ENCODE measurements at regions not wholly inside any gene's neighbourhood (a gene's known extent, or its start where the extent isn't known, plus 50 kb on each side); places are given as distances from the start of the nearest gene placed in this dataset.

DNA sequence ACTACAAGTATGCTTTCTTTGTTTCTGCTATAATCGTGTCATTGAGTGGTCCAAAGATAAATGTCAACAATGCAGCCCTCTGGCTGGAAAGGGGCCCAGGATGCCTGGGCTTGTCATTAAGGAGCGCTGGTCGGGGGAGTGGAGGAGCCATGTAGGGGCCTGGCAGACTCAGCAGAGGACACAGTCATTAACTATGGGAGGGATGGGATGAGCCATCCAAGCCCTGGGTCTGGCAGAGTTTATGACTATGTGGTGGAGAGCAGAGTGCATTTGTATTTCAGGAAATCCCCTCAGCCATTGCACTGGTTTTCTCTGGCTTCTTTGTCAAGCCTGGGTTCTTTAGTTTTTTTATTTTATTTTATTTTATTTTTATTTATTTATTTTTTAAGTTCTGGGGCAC lies 243.1 kb downstream of the C12orf75 start:
- no peak for DNase-seq (ENCODE audit: low read depth, low spot score)
- H3K4me3 ChIP-seq (ENCODE audit: low read depth, low read length), result no peak overlapping the region
- in situ Hi-C loops (cut with HindIII; ENCODE audit: low sequenced_read_pairs), result no loop called here
- TF ChIP-seq, protein P1, sequence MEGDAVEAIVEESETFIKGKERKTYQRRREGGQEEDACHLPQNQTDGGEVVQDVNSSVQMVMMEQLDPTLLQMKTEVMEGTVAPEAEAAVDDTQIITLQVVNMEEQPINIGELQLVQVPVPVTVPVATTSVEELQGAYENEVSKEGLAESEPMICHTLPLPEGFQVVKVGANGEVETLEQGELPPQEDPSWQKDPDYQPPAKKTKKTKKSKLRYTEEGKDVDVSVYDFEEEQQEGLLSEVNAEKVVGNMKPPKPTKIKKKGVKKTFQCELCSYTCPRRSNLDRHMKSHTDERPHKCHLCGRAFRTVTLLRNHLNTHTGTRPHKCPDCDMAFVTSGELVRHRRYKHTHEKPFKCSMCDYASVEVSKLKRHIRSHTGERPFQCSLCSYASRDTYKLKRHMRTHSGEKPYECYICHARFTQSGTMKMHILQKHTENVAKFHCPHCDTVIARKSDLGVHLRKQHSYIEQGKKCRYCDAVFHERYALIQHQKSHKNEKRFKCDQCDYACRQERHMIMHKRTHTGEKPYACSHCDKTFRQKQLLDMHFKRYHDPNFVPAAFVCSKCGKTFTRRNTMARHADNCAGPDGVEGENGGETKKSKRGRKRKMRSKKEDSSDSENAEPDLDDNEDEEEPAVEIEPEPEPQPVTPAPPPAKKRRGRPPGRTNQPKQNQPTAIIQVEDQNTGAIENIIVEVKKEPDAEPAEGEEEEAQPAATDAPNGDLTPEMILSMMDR (IDR thresholded peaks at IDR 0.05; ENCODE audit: low read depth, low read length), result no peak

GRCh38 chr12:105574056-105574715 lies 243.7 kb downstream of the C12orf75 start:
- no peak overlapping the region for H3K4me3 ChIP-seq (ENCODE audit: low read depth, low read length)
- in situ Hi-C loops (cut with HindIII; ENCODE audit: low sequenced_read_pairs), result no loop called here
- TF ChIP-seq, protein P1 (IDR thresholded peaks at IDR 0.05; ENCODE audit: low read depth, low read length), result no peak
- no peak for DNase-seq (ENCODE audit: low read depth, low spot score)

DNA sequence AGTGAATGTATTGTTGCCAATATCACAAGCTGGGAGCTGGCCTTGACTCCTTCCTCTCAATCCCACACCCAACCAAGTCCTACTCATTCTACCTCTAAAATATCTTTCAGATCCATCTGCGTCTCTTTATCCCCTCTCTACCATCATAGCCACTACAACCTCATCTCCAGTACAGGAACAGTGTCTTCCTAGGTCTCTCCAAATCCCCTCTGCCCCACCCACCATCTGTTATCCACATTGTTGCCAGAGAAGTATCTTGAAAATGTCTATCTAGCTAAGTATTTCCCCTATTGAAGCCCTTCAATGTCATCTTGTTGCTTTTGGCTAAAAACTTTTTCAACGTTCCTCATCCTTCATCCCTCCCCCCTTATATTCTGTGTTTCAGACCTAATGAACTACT lies 244.7 kb downstream of the C12orf75 start:
- in situ Hi-C loops (cut with HindIII; ENCODE audit: low sequenced_read_pairs), result no loop called here
- no peak for DNase-seq (ENCODE audit: low read depth, low spot score)

DNA sequence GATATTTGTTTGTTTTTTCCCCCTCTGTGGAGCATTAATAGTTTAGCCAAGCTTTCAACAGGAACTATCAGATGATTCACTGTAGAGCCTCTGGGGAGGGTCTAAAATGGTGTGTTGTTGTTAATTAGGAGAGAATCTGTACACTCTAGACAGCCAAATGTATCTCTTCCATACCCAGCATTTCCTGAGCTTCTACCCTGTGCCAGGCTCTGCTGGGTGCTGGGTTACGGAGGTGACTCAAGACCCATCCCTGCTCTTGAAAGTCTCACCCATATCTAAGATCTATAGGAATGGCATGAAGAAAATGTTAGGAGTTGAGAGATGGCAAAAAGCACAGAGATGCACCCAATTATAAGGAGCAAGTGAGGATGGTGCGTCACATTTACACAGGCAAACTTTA lies 245.8 kb downstream of the C12orf75 start:
- TF ChIP-seq, protein P1 (IDR thresholded peaks at IDR 0.05; ENCODE audit: low read depth, low read length), result no peak
- in situ Hi-C loops (cut with HindIII; ENCODE audit: low sequenced_read_pairs), result no loop called here
- DNase-seq (ENCODE audit: low read depth, low spot score), result no peak
- H3K4me3 ChIP-seq (ENCODE audit: low read depth, low read length), result no peak overlapping the region

More for the DNA sequence above, 244.7 kb downstream of the C12orf75 start:
- no peak overlapping the region for H3K4me3 ChIP-seq (ENCODE audit: low read depth, low read length)
- TF ChIP-seq, protein P1 (IDR thresholded peaks at IDR 0.05; ENCODE audit: low read depth, low read length), result no peak

GRCh38 chr12:105580821-105581352 lies 250.4 kb downstream of the C12orf75 start:
- DNase-seq (ENCODE audit: low read depth, low spot score), result no peak
- TF ChIP-seq, protein P1 (IDR thresholded peaks at IDR 0.05; ENCODE audit: low read depth, low read length), result no peak
- no peak overlapping the region for H3K4me3 ChIP-seq (ENCODE audit: low read depth, low read length)
- in situ Hi-C loops (cut with HindIII; ENCODE audit: low sequenced_read_pairs), result no loop called here

DNA sequence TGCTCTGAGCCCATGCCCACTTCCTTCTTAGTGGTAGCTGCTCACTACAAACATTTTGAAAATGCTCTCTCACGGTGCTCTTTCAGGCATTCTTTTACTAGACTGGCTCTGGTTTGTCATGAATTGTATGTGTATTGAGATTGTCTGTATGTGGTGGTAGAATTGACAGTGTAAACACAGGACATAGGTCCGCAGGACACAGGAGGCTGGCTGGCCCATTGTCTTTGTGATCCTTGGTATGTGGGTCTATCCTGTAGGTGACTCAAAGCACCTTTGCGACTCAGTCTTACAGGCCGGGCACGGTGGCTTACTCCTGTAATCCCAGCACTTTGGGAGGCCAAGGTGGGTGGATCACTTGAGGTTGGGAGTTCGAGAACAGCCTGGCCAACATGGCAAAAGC lies 250.9 kb downstream of the C12orf75 start:
- no peak for DNase-seq (ENCODE audit: low read depth, low spot score)
- no peak overlapping the region for H3K4me3 ChIP-seq (ENCODE audit: low read depth, low read length)
- in situ Hi-C loops (cut with HindIII; ENCODE audit: low sequenced_read_pairs), result no loop called here
- TF ChIP-seq, protein P1 (IDR thresholded peaks at IDR 0.05; ENCODE audit: low read depth, low read length), result no peak

Data from astrocyte of the spinal cord (primary cell).